GM12892 (cell line): ENCODE measurements at regions not wholly inside any gene's neighbourhood (a gene's known extent, or its start where the extent isn't known, plus 50 kb on each side); places are given as distances from the start of the nearest gene placed in this dataset.

Experiments
- DNase-seq: peaks from one replicate; pipeline ENCODE4 v3.0.0; 2011; ENCODE audit not compliant: insufficient read length
- FAIRE-seq: peaks from 2 replicates; lab custom pipeline; 2011; peaks lifted over from hg19 to GRCh38; lab: Jason Lieb, UNC
- POLR2A ChIP-seq: IDR thresholded peaks from 2 replicates; pipeline ENCODE4 v1.6.1; 2011; ENCODE audit warnings: low read depth, low read length, control low read depth
- POLR2AphosphoS5 ChIP-seq: IDR thresholded peaks from 2 replicates; pipeline ENCODE4 v1.6.1; 2011; ENCODE audit warnings: low read depth, low read length, control low read depth
- TAF1 ChIP-seq: IDR thresholded peaks from 2 replicates; pipeline ENCODE4 v1.6.1; 2011; ENCODE audit warnings: low read depth, mild to moderate bottlenecking, control low read depth, low read length, borderline replicate concordance

DNA sequence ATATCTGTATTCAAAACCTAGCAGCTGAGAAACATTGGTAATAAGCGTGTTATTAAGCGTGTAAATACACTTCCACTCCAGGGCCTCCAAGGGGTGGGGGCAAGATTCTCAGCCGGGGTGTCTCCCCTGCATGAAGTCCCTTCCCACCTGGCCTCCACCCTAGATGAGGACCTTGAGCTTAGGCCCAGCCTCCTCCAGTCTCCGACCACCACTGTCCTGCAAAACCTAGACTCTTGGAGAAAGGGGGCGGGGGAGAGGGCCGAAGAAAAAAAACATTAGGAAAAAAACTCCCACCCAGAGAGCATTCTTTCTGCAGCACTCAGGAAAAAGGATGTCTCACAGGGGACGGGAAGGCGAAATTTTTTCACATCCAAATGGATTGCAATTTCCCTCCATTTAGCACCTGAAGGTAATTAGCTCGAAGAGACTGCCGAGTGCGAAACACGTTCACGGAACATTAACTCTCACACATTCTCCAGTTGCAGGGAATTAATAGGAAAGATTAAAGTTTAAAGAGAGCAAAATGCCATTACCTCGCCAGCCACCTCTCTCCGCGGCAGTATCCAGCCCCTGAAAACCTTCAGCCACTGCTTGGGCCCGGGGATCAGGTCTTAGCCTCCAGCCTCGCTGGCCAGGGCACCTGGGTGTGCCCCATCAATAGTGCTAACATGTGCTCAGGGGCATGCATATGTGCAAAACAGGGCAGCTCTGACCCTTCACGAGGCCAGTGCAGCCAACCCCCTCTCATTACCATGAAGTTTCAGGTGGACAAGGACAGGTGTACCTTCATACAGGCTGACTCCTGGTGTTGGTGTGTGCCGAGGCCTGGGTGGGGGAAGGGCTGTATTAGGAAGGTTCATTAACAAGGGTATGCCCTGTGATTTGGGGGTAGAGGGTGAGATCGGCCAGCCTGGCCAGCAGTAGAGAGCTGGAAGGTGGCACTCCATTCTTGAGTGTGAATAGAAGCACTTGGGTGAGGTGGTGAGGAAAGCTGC is 77.2 kb downstream of the HIF1AN start:
- no peak for FAIRE-seq

DNA sequence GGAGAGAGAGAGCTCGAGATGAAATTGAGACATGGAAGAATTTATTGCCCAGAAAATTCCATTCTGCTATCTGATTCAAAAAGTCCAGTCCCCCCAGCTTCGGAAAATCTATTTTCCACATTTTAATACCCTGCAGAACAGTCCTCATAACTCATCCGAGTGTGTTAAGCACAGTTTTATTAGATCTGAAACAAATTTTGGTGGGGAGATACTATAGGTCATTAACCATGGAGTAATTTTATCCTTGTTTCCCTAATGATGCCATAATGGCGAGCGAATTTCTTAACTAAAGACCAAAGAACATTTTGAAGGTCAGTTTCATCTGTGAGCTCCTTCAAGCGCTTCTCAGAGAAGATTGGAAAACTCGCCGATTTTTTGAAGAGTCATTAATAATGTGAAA is 78.1 kb downstream of the HIF1AN start:
- TF ChIP-seq TAF1: no peak
- no peak for TF ChIP-seq POLR2A
- DNase-seq (no peak), FAIRE-seq (no peak)

More for the DNA sequence above, 77.2 kb downstream of the HIF1AN start:
- no peak for TF ChIP-seq POLR2AphosphoS5
- TF ChIP-seq TAF1: no peak
- TF ChIP-seq POLR2A: no peak
- DNase-seq: no peak

DNA sequence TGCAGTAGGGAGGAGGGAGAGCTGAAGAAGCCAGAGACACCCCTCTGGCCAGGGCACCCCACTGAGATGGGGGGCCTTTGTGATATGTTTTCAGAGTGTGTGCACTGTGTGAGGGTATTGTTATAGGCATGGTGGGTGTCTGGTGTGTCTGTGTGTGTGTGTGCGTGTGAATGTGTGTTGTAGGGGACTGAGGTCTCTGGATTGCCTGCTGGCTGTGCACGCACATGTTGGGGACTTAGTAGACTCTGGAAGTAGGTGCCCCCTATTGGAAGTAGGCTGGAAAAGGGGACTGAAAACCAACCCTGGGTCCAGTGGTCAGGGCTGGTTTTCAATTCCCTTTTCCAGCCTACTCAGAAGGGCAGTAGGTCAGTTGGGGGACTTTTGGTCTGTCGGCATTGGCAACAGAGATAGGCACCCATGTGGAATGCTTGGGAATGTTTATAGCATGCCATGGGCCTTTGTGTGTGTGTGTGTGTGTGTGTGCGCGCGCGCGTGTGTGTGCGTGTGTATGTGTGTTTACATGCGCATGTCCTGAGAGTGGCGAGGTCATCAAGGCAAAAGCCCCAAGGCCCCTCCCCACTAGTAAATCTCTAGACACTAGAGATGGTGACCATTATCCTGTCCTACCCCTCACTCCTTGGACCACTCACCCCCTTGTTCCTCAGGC is 78.8 kb downstream of the HIF1AN start:
- TF ChIP-seq POLR2A: no peak
- TF ChIP-seq TAF1: no peak
- TF ChIP-seq POLR2AphosphoS5: no peak
- FAIRE-seq (no peak), DNase-seq (no peak)

DNA sequence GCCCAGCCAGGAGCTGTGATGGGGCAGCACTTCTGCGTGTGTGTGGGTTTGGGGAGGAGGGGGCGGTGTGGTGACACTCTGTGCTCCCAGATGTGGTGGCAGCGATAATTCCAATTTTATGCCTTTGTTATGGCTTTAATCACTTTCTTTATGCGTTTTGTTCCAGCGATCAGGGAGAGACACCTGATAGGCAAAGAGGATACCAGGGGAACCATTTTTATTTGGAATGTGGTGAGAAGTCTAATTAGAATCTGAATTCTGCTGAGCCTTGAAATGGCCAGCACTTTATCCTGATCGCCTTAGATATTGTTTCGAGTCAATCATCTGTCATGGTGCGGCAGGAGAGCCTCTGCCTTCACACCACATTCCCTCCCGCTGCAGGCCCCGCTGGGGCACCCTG is 79.5 kb downstream of the HIF1AN start:
- no peak for DNase-seq
- TF ChIP-seq POLR2AphosphoS5 (no peak), POLR2A (no peak), TAF1 (no peak)
- no peak for FAIRE-seq

DNA sequence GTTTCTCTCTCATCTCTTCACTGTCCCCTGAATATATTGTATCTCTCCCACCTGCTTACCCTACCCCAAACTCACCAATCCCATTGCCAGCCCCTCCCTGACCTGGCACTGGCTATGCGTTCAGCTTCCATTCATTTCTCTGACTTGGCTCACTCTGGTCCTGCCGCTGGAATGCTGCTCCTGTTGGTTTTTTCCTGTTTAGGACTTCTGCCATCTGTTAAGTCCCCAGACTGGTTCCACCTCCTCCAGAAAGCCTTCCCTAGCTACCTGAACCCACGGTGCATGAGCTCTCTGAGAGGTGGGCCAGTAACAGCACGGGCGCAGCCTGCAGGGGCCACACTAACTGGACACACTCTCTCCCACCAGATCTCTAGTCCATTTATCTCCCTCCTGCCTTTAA is 80.2 kb downstream of the HIF1AN start:
- FAIRE-seq (no peak), DNase-seq (no peak)
- TF ChIP-seq POLR2AphosphoS5 (no peak), TAF1 (no peak), POLR2A (no peak)

DNA sequence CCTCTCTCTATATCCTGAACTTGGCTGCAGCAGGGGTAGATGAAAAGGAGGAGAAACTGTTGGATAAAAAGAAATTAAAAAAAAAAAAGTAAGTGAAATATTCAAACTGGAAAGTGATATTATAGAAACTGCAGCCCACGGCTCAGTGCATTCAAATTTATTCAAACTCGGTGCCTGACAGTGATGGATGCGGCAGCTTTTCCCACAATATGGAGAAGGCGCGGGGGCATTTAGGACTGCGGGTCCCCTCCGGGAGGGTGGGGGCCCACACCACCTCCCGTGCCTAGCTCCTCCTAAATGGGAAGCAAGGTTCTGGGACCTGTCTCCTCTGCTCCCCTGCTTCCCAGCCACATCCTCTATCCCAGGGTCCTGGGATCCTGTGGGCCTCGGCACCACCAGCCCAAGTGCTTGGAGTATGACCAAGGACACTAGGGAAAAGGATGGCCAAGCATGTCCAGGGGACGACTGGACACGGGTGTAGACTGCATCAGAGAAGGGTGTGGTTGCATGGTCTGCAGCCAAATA is 82.4 kb downstream of the HIF1AN start:
- TF ChIP-seq POLR2AphosphoS5 (no peak), TAF1 (no peak), POLR2A (no peak)
- FAIRE-seq (no peak), DNase-seq (no peak)

DNA sequence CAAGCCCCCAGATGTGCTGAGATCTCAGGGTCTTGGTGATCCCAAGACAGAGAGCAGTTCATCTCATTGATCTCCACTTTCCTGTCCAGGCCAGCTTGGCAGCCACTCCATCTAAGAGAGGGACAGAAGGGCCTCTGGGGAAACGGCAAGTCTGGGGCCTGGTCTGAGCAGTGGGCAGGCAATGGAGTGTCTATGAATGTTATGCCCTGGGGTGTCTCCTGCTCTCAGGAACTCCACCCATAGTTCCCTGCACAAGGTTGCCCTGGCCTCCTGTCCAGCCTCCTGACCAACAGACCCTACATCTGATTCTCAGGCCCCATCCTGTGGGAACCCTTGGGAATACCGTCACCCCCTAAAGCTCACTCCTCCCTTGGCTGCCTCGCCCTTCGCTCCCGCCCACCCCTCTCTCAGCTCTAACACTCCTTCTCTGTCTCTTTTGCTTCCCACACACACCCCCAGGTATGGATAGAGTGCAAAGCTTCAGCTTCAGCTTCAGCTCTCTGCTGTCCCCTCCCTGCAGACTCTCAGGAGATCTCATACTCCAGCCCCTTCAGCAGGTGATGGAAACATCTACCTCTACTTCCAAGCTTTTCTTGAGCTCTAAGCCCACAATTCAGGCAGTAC is 83.0 kb downstream of the HIF1AN start:
- TF ChIP-seq POLR2A (no peak), POLR2AphosphoS5 (no peak), TAF1 (no peak)
- DNase-seq: no peak
- FAIRE-seq: no peak

DNA sequence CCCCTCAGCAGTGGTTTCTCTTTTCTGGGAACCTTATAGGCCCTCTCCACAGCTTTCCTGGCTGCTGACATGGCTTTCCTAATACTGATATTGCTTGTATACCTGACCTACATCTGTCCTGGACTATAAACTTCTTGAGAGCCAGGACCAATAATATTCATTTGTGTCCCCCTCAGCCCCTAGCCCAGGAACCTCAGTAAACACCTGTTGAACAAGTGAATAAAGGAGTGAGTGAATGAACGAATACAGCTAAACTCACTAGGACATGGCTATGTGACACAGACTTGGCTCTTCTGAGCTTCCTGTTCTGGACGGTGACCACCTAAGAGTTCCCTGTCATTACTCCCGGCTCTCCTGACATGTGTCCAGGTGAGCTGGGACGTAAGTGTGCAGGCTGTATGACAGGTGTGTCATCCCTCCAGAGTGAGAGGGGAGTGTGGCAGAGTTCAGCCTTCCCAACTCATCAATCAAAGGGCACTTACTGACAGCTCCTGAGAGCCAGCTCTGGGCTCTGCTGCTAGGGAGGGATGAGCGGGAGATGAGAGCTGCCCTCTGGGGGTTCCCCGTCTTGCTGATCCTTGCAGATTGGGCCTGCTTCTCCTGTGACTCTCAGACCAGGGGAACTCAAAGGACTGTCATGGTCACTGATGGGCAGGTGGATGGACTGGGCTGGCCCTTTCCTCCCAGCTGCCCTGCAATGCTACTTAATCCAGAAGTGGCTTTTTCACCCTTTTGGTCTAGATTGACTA is 84.5 kb downstream of the HIF1AN start:
- DNase-seq (no peak), FAIRE-seq (no peak)
- no peak for TF ChIP-seq POLR2A
- no peak for TF ChIP-seq TAF1
- TF ChIP-seq POLR2AphosphoS5: no peak

DNA sequence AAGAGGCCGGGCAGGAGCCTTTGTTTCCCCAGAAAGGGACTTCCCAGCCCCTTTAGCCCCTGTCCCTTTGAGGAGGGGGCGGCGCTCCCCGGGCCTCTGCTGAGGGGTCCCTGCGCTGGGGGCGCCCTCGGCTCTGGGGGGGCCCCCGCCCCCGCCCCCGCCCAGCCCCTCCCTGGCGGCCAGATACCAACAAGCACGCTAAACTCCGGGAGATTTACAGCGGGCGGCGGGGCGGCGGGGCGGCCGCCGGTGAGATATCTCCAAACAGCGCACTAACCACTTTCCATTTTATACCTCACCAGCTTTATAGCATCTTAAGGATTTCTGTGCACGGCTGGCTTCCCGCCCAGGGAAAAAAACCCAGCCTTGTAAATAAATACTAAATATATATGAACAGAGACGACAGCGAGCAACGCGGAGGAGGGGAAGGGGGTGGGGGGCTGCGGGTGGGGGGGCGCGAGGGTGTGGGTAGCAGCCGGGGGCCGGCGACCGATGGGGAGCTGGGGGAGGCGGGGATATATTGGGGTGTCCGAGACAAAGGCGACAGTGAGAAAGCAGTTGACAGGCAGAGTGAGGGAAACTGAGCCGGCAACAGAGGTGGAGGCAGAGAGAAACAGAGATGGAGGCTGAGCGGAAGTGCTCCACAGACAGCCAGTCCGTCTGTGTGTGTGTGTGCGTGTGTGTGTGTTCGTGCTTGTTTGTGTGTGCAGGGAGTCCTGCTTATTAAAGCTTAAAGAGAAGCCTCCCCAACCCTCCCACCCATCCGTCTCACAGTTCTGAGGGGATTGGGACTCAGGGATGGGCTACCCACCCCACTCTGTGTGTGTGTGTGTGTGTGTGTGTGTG is 85.8 kb downstream of the HIF1AN start:
- FAIRE-seq (no peak), DNase-seq (no peak)
- TF ChIP-seq POLR2A: no peak
- TF ChIP-seq TAF1: no peak
- no peak for TF ChIP-seq POLR2AphosphoS5

DNA sequence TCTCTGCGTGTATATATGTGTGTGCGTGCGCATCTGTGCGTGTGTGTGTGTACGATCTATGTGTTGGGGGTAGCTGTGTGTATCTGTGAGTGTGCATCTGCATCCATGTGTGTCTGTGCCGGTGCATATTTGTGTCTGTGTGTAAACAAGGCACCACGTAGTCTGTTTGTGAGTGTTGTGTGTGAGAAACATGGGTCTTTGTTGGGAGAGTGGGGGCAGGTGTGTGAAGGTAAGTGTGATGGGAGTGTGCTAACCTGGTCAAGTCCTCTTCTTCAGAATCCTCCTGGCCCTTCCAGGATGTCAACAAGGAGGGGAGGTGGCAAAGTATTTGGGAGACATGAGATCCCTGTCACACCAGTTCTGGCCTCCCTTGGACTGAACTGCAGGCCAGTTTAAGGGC is 87.2 kb downstream of the HIF1AN start:
- TF ChIP-seq POLR2AphosphoS5 (no peak), TAF1 (no peak), POLR2A (no peak)
- DNase-seq (no peak), FAIRE-seq (no peak)
